HCT116 (cell line): ENCODE measurements at regions not wholly inside any gene's neighbourhood (a gene's known extent, or its start where the extent isn't known, plus 50 kb on each side); places are given as distances from the start of the nearest gene placed in this dataset.

Experiments used
- ATAC-seq: fragments of 200-7000 bp; cut with Tn5 transposase; 2 replicates; pipeline ENCODE4 v1.9.1; 2020; ENCODE audit warnings: mild to moderate bottlenecking, moderate library complexity
- BruUV-seq: library from RNA; stranded (reverse); fragments of 400-500 nt; replicated peaks from 2 replicates; lab custom pipeline; 2021; lab: Mats Ljungman, UMichigan
- CTCF ChIA-PET: fragments of 300-600 bp; sonication (Branson Sonifier 250); formaldehyde crosslinking; loops from one replicate; lab custom pipeline; 2021; ENCODE audit warnings: antibody characterized with exemption; lab: Charles Lee
- POLR2A ChIA-PET: fragments of 300-600, 350-600 bp; sonication (Branson Sonifier 250); formaldehyde crosslinking; loops from one replicate; lab custom pipeline; 2021; ENCODE audit warnings: antibody characterized with exemption; lab: Charles Lee
- RAD21 ChIA-PET, 2 experiments: fragments of 300-600 bp; sonication (Branson Sonifier 250); formaldehyde crosslinking; loops; one replicate each; lab custom pipeline; 2023; ENCODE audit warnings: low total read pairs in 2 of 2; ENCODE audit not compliant: uncharacterized antibody in 2 of 2, unreplicated experiment in 2 of 2, low non-redundant PET in 1 of 2; lab: Charles Lee
- DNase-seq: peaks from one replicate; pipeline ENCODE4 v3.0.0-alpha.2; 2010; ENCODE audit warnings: low read depth, low spot score
- H2AFZ ChIP-seq: fragments of 200-600 bp; shearing (Covaris generic), sonication (generic); 2 replicates; pipeline ENCODE4 v1.6.1; 2017; ENCODE audit warnings: low read depth, mixed run types, mixed read lengths, antibody characterized with exemption, low read length; ENCODE audit not compliant: poor library complexity, severe bottlenecking
- H3K27ac ChIP-seq: 2 replicates; pipeline ENCODE4 v1.5.1; 2012; ENCODE audit warnings: low read depth, low read length
- H3K27me3 ChIP-seq: fragments of 200-600 bp; sonication (generic); 2 replicates; pipeline ENCODE4 v1.6.1; 2016; ENCODE audit warnings: mixed run types, low read length, mixed read lengths; ENCODE audit not compliant: insufficient read depth
- H3K36me3 ChIP-seq, 2 experiments: fragments of 200-500 bp in 1 of 2; fragments of 200-600 bp in 1 of 2; sonication (Bioruptor generic) in 1 of 2; sonication (generic) in 1 of 2; 2 replicates each; pipeline versions ENCODE4 v1.5.1 to v1.6.1; 2014 to 2016; ENCODE audit warnings: low read length in 2 of 2, inconsistent platforms in 1 of 2, mixed read lengths in 1 of 2, mixed run types in 1 of 2; ENCODE audit not compliant: insufficient read depth in 2 of 2, control insufficient read depth in 1 of 2
- H3K4me1 ChIP-seq, 2 experiments: fragments of 200-600 bp in 1 of 2; sonication (generic) in 1 of 2; 2 replicates each; pipeline versions ENCODE4 v1.5.1 to v1.6.1; 2012 to 2017; ENCODE audit warnings: low read length in 2 of 2, inconsistent platforms in 1 of 2, mild to moderate bottlenecking in 1 of 2, mixed read lengths in 1 of 2, mixed run types in 1 of 2, moderate library complexity in 1 of 2; ENCODE audit not compliant: insufficient read depth in 2 of 2, control insufficient read depth in 1 of 2
- H3K4me2 ChIP-seq: fragments of 200-600 bp; sonication (generic); 2 replicates; pipeline ENCODE4 v1.6.1; 2017; ENCODE audit warnings: mixed run types, low read length, mixed read lengths
- H3K4me3 ChIP-seq, 2 experiments: fragments of 200-600 bp in 1 of 2; sonication (generic) in 1 of 2; replicated peaks in 1 of 2; 2 replicates each; pipeline ENCODE4 v1.5.1; 2011 to 2016; ENCODE audit warnings: low read length in 2 of 2, control low read depth in 1 of 2, low read depth in 1 of 2, mild to moderate bottlenecking in 1 of 2, mixed read lengths in 1 of 2, mixed run types in 1 of 2
- H3K79me2 ChIP-seq: fragments of 200-600 bp; sonication (generic); 2 replicates; pipeline ENCODE4 v1.6.1; 2017; ENCODE audit warnings: mild to moderate bottlenecking, mixed run types, low read length, moderate library complexity, mixed read lengths; ENCODE audit not compliant: insufficient read depth
- H3K9ac ChIP-seq: fragments of 200-600 bp; sonication (generic); 2 replicates; pipeline ENCODE4 v1.6.1; 2016; ENCODE audit warnings: low read length, mixed read lengths
- H3K9me2 ChIP-seq: fragments of 200-600 bp; sonication (generic), shearing (Covaris generic); 2 replicates; pipeline ENCODE4 v1.6.1; 2017; ENCODE audit warnings: mixed run types, mild to moderate bottlenecking, moderate library complexity; ENCODE audit not compliant: insufficient read depth
- H3K9me3 ChIP-seq, 2 experiments: fragments of 200-500 bp in 1 of 2; fragments of 200-600 bp in 1 of 2; sonication (Bioruptor generic) in 1 of 2; sonication (generic) in 1 of 2; 2 replicates each; pipeline ENCODE4 v1.6.1; 2014 to 2017; ENCODE audit warnings: low read length in 2 of 2, mixed read lengths in 2 of 2, inconsistent platforms in 1 of 2, low read depth in 1 of 2, mild to moderate bottlenecking in 1 of 2, mixed run types in 1 of 2, moderate library complexity in 1 of 2; ENCODE audit not compliant: control insufficient read depth in 1 of 2, insufficient read depth in 1 of 2
- H4K20me1 ChIP-seq: fragments of 200-600 bp; sonication (generic), shearing (Covaris generic); 2 replicates; pipeline ENCODE4 v1.6.1; 2017; ENCODE audit warnings: mixed run types, mild to moderate bottlenecking, moderate library complexity; ENCODE audit not compliant: insufficient read depth
- CTCF ChIP-seq, 3 experiments: fragments of 200-600 bp in 1 of 3; sonication (generic) in 1 of 3; IDR thresholded peaks in 2 of 3; conservative IDR thresholded peaks in 1 of 3; 2 replicates each; pipeline ENCODE4 v1.5.1; 2012 to 2017; ENCODE audit warnings: low read depth in 2 of 3, low read length in 2 of 3, antibody characterized with exemption in 1 of 3, borderline replicate concordance in 1 of 3, control low read depth in 1 of 3, mild to moderate bottlenecking in 1 of 3, mixed read lengths in 1 of 3, mixed run types in 1 of 3, moderate library complexity in 1 of 3; ENCODE audit not compliant: insufficient read depth in 1 of 3
- EGR1 ChIP-seq: IDR thresholded peaks from 2 replicates; pipeline ENCODE4 v1.6.1; 2012; ENCODE audit warnings: low read depth
- ELF1 ChIP-seq: IDR thresholded peaks from 2 replicates; pipeline ENCODE4 v1.6.1; 2012; ENCODE audit warnings: low read depth, borderline replicate concordance
- MAX ChIP-seq: IDR thresholded peaks from 2 replicates; pipeline ENCODE4 v1.6.1; 2012
- POLR2A ChIP-seq: IDR thresholded peaks from 2 replicates; pipeline ENCODE4 v1.7.0; 2011; ENCODE audit warnings: borderline replicate concordance; ENCODE audit not compliant: insufficient read depth, insufficient read length; ENCODE audit errors: extremely low read depth
- POLR2AphosphoS5 ChIP-seq: IDR thresholded peaks from 2 replicates; pipeline ENCODE4 v1.6.1; 2011; ENCODE audit warnings: mild to moderate bottlenecking, low read depth, low read length, moderate library complexity
- RAD21 ChIP-seq: IDR thresholded peaks from 2 replicates; pipeline ENCODE4 v1.6.1; 2012; ENCODE audit warnings: low read depth, mild to moderate bottlenecking
- REST ChIP-seq: IDR thresholded peaks from 2 replicates; pipeline ENCODE4 v1.6.1; 2012; ENCODE audit warnings: low read depth
- SIN3A ChIP-seq: IDR thresholded peaks from 2 replicates; pipeline ENCODE4 v1.6.1; 2012; ENCODE audit warnings: low read depth
- SP1 ChIP-seq: IDR thresholded peaks from 2 replicates; pipeline ENCODE4 v1.6.1; 2012; ENCODE audit warnings: low read depth
- SRF ChIP-seq: IDR thresholded peaks from 2 replicates; pipeline ENCODE4 v1.6.1; 2012; ENCODE audit warnings: low read depth
- ZFX ChIP-seq: fragments of 450-650 bp; IDR thresholded peaks from 2 replicates; pipeline ENCODE4 v1.6.1; 2017
- ZNF274 ChIP-seq: fragments of 200-500 bp; sonication (Bioruptor generic); IDR thresholded peaks from 2 replicates; pipeline ENCODE4 v1.6.1; 2014; ENCODE audit warnings: mild to moderate bottlenecking, low read depth, low read length, inconsistent platforms
- intact Hi-C: fragments of 100-400 bp; cut with micrococcal nuclease; formaldehyde crosslinking; loops from 2 replicates; pipeline ENCODE4 v1.10.0; 2022

- POLR2A ChIA-PET: no interaction called here
- H4K20me1 ChIP-seq: no peaks in the 10 kb centered on the region
- CTCF ChIA-PET: no interaction called here
- H3K27ac ChIP-seq: no peak overlapping the region
- no peaks in the 10 kb centered on the region for H3K79me2 ChIP-seq
- H2AFZ ChIP-seq: no peak overlapping the region
- intact Hi-C loops: no loop called here
- no peaks in the 10 kb centered on the region for H3K9me3 ChIP-seq
- H3K4me3 ChIP-seq: no peak overlapping the region
- ATAC-seq (no peak), DNase-seq (no peak)
- H3K4me1 ChIP-seq: no peaks in the 10 kb centered on the region
- H3K9me2 ChIP-seq: no peaks in the 10 kb centered on the region
- BruUV-seq: no TSS peak
- RAD21 ChIA-PET: no interaction called here
- H3K4me2 ChIP-seq: no peak overlapping the region
- no peaks in the 10 kb centered on the region for H3K36me3 ChIP-seq
- no peak for TF ChIP-seq MAX
- no peak for TF ChIP-seq POLR2A
- TF ChIP-seq RAD21: no peak
- no peak for TF ChIP-seq ZFX
- no peak for TF ChIP-seq ZNF274
- TF ChIP-seq POLR2AphosphoS5: no peak
- TF ChIP-seq SP1: no peak
- no peak for TF ChIP-seq SRF
- no peak for TF ChIP-seq CTCF (IDR thresholded peaks at IDR 0.05 in 2 of 3, conservative IDR thresholded peaks at IDR 0.05 in 1 of 3; ENCODE audit: borderline replicate concordance in 1 of 3, insufficient read depth in 1 of 3, low read depth in 2 of 3, low read length in 2 of 3)
- TF ChIP-seq EGR1: no peak
- TF ChIP-seq REST: no peak
- TF ChIP-seq SIN3A: no peak
- no peak for TF ChIP-seq ELF1
- no peaks in the 10 kb centered on the region for H3K27me3 ChIP-seq
- no peak overlapping the region for H3K9ac ChIP-seq
Observed at GRCh38 chr14:71452987-71453386, 479.2 kb upstream of the RGS6 start.
